HG03159 (cell line): ENCODE measurements at regions not wholly inside any gene's neighbourhood (a gene's known extent, or its start where the extent isn't known, plus 50 kb on each side); places are given as distances from the start of the nearest gene placed in this dataset.

Source experiments
- ATAC-seq: cut with Tn5 transposase; IDR thresholded peaks from one replicate; pipeline ENCODE4 v1.9.1; 2021; ENCODE audit warnings: mild to moderate bottlenecking, moderate library complexity; ENCODE audit not compliant: unreplicated experiment

DNA sequence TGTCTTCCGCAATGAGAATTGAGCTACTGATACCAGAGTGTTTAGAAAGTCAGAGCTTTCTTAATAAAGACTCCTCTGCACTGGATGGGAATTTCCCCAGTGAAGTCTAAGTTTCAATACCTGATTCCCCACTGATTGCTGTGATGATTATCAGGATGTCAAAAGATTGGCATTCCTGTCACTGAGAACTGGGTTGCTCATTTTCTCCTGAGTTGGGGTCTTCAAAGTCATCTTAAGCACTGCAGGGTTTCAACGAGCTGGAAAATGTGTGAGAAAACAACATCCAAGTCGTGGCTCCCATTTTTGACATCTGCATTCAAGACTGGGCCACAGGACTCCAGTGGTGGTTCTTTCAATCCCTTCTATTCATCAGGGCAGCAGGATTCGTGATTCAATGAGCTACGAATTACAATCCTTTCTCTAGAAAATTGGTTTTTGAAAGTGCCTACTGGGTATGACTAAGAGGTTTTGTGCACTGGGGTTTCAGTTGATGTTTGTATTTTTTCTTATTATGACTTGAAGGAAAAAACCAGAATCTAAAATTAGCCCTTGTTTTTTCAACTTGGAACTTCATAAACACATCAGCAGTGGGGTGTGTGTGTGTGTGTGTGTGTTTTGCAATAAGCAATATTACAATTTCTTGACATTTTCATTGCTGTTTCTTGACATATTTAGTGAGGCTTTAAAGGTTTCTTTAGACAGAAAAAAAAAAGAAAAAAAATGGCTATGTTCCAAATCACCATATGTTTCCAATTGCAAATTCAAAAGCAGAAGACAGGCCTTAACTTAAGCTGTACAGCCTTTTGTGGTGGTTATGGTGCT lies 233.0 kb downstream of the FAM76B start:
- peak; percentile 84 for ATAC-seq

GRCh38 chr11:95556011-95556341 lies 233.6 kb downstream of the FAM76B start:
- no peak for ATAC-seq

GRCh38 chr11:95554911-95555310 lies 234.7 kb downstream of the FAM76B start:
- ATAC-seq: no peak

DNA sequence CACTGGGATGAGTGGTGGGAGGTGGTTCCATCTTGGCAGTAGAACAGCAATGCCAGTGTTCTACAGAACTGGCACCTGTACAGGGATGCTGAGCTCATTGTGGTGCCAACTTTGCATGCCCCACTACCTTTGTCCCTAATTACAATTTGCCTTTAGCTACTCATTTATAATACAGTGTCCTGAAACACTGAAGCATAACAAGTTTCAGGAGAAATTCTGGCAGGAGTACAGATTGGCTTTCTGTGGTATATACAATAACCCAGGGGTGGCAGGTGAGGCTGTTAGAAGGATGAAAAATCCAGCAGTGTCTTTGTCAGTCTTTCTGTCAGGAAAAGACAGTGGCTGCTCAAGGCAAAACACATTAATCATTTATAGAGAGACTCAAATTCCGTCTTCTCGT lies 240.3 kb downstream of the FAM76B start:
- no peak for ATAC-seq

DNA sequence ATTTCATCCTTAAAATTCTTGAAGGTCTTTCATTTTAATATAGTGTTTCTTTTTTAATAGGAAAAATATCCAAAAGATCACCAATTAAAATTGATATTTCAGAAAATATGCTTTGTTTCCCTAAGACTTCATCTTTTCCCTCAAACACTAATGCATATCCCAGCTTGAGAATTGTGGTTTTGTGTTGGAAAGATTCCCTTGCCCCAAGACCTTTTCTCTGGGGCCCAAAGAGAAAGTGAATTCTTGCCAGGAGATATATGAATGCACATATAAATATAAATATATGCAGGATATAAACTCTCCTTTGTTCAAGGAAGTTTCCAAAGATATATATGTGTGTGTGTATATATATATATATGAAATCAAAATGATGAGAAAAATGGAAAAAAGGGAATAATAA lies 241.2 kb downstream of the FAM76B start:
- ATAC-seq: no peak

GRCh38 chr11:95547976-95548375 lies 241.6 kb downstream of the FAM76B start:
- no peak for ATAC-seq

DNA sequence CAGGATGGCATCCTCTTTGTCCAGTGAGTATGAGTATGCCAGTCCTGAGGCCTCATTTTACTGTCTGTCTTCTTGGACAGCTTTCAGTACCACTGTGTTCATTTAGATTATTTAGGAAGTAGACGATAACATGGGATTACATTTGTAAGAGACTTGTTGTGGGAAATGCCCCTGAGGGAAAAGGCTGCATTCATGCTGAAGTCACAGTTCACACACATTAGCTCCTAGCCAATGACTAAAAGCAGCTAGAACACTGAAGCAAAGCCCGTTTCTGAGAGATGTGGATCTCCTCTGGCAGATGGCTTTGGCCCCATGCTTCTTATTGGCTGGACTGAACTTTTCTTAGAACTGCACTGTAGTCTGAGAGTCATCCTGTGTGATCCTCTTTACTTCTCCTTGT lies 242.4 kb downstream of the FAM76B start:
- no peak for ATAC-seq

GRCh38 chr11:95545116-95545875 lies 244.3 kb downstream of the FAM76B start:
- ATAC-seq: no peak

- ATAC-seq: no peak
These were observed 245.3 kb downstream of the FAM76B start for GRCh38 chr11:95544095-95544856.

DNA sequence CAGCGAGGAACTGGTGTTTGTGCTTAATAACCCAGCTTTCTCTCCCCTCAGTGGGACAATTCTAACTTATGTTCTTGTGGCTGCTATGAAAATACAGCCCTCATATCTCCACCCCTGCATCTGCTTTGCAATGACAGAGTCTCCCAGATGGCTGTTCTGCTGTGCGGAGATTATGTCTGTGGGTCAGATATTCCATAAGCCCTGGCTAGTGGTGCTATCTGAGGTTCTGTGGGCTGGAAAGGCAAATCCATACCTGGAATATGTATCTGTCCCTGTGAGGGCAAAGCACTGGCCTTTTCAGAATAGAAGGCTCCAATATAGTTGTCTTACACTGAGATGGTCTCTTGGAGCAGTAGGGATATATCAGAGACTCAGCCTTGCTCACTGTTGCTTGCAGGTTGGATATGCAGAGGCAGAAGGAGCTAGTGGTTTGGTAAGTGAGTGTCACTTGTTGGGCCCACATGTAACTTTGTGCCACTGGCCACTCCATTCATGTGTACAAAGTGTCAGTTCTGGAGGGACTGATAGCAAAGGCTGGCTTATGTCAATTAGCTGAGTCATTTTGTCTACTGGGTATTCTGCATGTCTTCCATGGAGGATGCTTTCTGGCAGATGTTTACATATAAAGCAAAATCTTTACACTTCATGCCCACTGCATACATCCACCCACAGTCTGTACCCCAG lies 246.6 kb downstream of the FAM76B start:
- ATAC-seq: no peak

DNA sequence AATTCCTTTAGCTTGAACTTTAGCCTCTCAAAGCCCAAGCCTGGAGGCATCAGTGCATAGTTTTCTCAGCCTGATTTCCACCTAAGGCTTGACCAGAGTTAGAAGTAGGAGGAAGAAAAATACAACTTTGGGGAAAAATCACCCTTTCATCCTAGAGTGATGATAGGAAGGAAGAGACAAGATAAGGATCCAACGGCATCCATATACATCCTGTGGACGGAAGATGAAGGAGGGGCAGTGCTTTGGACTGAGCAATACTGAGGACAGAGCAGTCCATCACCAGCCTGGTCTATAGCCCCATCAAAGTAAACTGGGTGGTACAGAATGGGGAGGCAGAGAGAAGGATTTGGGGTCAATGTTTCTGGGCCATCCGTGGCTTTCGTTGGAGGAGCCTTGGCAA lies 247.9 kb downstream of the FAM76B start:
- ATAC-seq: no peak

- ATAC-seq: no peak
These were observed 253.4 kb downstream of the FAM76B start for GRCh38 chr11:95536047-95536690.

GRCh38 chr11:95534809-95535208 lies 254.8 kb downstream of the FAM76B start:
- ATAC-seq: no peak

GRCh38 chr11:95534226-95534625 lies 255.4 kb downstream of the FAM76B start:
- ATAC-seq: no peak

DNA sequence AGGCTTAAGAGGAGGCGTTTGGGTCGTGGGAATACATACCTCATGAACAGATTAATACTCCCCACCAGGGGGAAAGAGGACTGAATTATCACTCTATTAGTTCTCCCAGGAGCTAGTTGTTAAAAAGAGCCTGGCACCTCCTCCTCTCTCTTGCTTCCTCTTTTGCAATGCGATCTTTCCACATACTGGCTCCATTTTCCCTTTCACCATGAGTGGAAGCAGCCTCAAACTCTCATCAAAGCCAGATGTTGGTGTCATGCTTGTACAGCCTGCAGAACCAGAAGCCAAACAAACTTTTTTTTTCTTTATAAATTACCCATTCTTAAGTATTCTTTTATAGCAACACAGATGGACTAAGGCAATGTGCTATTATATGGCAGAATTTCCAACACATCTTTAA lies 258.5 kb downstream of the FAM76B start:
- no peak for ATAC-seq

DNA sequence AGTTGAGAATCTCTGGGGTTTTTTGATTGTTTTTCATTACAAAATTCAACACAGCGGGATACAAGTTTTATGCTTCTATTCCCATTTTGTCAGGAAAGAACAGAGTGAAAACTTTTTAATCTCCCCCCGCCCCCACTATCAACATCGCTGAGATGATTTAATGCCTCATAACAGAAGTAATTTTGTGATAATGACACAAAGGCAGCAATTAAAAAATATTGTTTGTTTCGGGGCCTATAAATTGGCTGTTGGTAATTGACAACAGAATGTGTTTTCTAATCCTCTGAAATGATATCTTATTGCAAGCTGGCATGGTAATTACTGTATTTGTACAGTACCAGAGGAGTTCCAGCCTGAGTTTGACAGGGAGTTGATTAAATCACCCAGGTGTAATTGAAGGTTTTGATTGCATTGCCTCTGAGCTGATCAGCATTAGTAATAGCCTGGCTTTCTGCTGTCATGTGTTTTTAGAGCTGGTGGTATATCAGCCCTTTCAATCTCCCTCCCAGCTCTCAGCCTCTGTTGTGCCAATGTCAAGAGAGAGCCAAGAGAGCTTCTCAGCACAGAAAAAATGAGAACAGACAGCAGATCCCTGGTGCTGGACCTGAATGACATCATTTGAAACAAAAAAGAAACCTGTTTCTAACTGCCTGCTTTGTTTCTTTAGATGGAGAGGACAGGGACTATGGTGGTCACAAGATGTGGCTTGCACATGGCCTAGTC lies 265.1 kb downstream of the FAM76B start:
- no peak for ATAC-seq

DNA sequence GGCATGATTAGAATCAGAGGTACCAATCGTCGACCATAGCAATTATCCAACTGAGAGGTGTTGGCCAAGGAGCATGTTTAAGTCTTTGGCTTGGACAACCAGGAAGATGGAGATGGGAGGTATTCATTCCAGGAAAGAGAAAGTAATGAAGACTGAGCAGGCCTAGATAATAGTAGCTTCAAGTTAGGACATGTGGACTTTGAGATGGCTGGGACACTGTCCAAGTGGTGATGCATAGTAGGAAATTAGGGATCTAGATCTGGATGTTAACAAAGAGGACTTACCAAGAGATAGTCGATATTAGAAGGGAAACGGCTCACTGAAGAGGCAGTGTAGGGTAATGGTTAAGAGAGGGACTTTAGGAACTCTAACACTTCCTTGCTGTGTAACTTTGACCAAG lies 266.7 kb downstream of the FAM76B start:
- no peak for ATAC-seq

GRCh38 chr11:95521862-95522261 lies 267.7 kb downstream of the FAM76B start:
- no peak for ATAC-seq

DNA sequence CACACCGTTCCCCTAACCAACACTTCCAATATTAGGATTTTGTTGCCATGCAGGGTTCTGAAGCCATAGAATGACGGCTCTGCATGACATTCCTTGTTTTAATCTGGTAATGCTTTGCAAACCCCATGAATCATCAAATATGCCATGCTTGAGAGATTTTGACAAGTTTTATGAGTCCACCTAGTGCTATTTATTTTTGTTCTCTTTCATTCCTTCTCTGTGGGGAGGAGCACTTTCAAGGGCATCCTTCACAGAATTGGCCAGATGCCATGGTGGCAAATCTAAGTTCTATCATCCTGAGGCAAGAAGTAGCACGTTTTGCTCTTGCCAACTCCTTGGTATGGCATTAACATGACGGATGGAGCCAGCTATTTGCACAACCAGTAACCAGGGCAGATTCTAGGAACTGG lies 268.4 kb downstream of the FAM76B start:
- no peak for ATAC-seq
